Choroid plexus epithelial cell (primary cell): ENCODE measurements at regions not wholly inside any gene's neighbourhood (a gene's known extent, or its start where the extent isn't known, plus 50 kb on each side); places are given as distances from the start of the nearest gene placed in this dataset.
"Not testable (repeated sequence)": the region's sequence is repeated elsewhere in the genome, so short reads cannot be mapped to it uniquely, and the experiment has no call there.

ENCODE experiments used
- DNase-seq: peaks from one replicate; pipeline ENCODE4 v3.0.0-alpha.2; 2010; ENCODE audit warnings: low read depth
- H3K4me3 ChIP-seq: 2 replicates; pipeline ENCODE4 v1.5.1; 2011; ENCODE audit warnings: low read depth, mild to moderate bottlenecking, control low read depth, low read length, moderate library complexity
- TF ChIP-seq, protein P1 (sequence below): conservative IDR thresholded peaks from 2 replicates; pipeline ENCODE4 v1.5.1; 2011; ENCODE audit warnings: low read depth, mild to moderate bottlenecking, control low read depth, inconsistent platforms, low read length, moderate library complexity

DNA sequence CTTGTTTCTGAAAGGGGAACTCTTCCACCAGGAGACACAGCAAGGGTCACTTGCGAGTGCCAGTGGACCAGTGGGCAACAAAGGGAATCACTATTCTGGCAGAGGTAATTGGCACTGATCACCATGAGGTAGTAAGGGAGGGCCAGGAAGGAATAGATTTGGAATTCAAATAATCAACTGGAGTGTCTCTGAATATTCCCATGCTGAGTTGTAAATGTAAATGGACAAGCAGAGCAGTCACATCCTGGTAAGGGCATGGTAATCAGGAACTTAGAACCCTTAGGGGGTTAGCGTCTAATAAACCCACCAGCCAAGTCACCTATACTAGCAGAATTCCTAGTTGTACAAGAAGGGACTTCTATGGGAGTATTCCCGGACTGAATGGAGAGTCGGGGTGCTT, 178.5 kb upstream of the UGT8 start:
- H3K4me3 ChIP-seq, result no peak overlapping the region
- DNase-seq, result no peak
- TF ChIP-seq, protein P1, sequence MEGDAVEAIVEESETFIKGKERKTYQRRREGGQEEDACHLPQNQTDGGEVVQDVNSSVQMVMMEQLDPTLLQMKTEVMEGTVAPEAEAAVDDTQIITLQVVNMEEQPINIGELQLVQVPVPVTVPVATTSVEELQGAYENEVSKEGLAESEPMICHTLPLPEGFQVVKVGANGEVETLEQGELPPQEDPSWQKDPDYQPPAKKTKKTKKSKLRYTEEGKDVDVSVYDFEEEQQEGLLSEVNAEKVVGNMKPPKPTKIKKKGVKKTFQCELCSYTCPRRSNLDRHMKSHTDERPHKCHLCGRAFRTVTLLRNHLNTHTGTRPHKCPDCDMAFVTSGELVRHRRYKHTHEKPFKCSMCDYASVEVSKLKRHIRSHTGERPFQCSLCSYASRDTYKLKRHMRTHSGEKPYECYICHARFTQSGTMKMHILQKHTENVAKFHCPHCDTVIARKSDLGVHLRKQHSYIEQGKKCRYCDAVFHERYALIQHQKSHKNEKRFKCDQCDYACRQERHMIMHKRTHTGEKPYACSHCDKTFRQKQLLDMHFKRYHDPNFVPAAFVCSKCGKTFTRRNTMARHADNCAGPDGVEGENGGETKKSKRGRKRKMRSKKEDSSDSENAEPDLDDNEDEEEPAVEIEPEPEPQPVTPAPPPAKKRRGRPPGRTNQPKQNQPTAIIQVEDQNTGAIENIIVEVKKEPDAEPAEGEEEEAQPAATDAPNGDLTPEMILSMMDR, result no peak

DNA sequence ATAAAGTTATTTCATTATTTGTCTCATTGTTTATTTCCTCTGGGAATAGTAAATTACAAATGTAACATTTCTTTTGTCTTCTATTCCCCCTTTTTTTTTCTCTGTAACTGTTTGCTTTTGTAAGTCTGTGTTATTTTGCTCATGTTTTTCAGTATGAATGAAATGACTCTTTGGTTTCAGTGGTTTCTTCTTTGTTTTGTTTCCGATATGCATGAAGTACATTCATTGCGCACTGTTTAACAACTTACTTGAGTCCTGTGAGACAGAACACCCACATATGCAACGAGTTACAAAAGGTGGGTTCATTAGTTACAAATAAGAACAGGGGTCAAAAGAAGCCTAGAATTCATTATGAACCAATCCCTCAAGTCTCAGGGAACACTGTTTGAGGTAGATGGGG, 175.0 kb upstream of the UGT8 start:
- no peak overlapping the region for H3K4me3 ChIP-seq
- no peak for DNase-seq
- TF ChIP-seq, protein P1, result no peak

DNA sequence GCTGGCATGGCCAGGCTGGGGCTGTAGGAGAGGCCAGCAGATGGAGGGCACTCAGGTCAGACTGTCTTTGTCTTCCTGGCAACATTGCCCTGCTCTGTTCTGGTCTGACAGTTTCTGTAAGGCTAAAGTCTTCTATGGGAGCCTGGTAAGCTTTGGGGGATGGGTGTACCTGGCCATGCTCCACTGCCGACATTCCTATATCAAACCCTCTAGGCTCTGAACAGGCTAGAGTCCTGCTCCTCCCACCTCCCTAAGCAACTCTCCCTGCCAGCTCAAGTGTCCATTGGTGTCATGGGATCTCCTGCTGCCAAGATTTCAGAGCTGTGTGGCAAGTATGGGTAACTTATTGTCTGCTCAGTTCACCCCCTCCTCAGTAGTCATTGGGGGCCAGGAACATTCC, 163.5 kb upstream of the UGT8 start:
- no peak for DNase-seq
- H3K4me3 ChIP-seq, result no peak overlapping the region
- TF ChIP-seq, protein P1, result no peak

DNA sequence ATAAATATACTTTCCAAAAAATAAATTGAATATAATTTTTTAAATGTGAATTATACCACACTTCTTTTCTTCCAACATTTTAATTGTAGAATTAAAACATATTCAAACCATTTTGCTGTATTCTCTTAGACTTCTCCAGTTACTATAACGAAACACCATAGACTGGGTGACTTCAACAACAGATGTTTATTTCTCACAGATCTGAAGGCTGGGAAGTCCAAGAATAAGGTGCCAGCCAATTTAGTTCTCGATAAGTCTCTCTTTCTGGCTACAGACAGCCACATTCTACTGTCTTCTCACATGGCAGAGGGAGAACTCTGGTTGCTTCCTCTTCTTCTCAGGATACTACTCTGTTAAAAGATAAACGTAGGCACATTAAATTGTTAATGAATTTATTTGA, 155.8 kb upstream of the UGT8 start:
- TF ChIP-seq, protein P1, result no peak
- DNase-seq, result no peak
- H3K4me3 ChIP-seq, result no peak overlapping the region

DNA sequence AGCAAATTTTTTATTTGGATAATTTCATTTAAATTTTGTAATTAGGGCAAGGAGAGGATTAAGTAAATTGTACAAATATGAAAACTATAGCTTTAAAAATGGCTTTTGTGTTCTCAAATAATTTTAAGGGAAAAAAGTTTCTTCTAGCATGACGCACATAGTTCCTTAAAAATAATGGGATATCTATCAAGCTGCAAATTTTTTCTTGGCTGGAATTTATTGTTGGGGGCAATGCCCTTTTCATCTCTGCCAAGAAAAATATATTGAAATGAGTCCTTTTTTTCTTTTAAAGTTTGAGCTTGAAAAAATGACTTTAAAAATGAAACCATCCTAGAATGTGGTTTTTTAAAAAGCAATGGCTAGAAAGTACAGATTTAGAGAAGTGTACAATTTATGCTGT, 154.4 kb upstream of the UGT8 start:
- TF ChIP-seq, protein P1, result no peak
- no peak for DNase-seq
- no peak overlapping the region for H3K4me3 ChIP-seq

DNA sequence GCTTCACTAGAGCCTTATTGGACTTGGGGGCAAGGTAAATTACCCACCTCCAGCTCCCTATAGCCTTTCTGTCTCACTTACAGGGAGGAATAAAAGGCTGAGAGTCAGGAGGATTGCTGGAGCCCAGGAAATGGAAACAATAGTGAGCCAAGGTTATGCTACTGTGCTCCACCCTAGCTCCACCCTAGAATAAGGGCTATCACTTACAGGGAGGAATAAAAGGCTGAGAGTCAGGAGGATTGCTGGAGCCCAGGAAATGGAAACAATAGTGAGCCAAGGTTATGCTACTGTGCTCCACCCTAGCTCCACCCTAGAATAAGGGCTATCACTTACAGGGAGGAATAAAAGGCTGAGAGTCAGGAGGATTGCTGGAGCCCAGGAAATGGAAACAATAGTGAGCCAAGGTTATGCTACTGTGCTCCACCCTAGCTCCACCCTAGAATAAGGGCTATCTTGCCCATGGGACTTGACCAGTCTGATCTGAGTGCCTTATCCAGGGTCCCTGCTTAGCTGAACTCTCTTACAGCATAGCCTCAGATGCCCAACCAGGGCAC, 150.6 kb upstream of the UGT8 start:
- H3K4me3 ChIP-seq, DNase-seq: not testable (repeated sequence)

DNA sequence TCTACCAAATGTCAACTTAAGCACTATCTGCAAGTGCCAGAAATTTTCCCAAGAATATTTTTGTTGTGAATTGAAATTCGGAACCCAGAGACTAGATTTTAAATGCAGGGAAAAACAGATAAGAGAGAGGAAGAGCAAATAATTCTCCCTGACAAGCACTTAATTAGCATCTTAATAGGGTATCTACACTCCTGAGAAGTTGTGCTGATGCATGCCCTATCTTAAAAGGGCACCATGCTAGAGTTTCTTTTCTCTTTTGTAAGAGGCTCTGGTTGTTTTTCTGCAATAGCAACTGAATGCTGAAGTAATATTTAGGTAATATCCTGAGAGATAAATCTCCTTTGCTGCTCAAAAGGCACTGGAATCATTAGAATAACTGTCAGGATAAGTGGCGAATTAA, 139.9 kb upstream of the UGT8 start:
- TF ChIP-seq, protein P1, result no peak
- DNase-seq, result no peak
- H3K4me3 ChIP-seq, result no peak overlapping the region
